ENCODE measurements at regions not wholly inside any gene's neighbourhood (a gene's known extent, or its start where the extent isn't known, plus 50 kb on each side); places are given as distances from the start of the nearest gene placed in this dataset.

GRCh38 chr18:78906066-78906465, 73.6 kb upstream of the SALL3 start:
- no peak for DNase-seq

- no peak for DNase-seq
These were observed 71.0 kb upstream of the SALL3 start for GRCh38 chr18:78908462-78909260.

GRCh38 chr18:78911751-78912283, 67.8 kb upstream of the SALL3 start:
- no peak for DNase-seq

- no peak for DNase-seq
These were observed 67.3 kb upstream of the SALL3 start for GRCh38 chr18:78912336-78912735.

- no peak for DNase-seq
These were observed 66.8 kb upstream of the SALL3 start for GRCh38 chr18:78912844-78913243.

GRCh38 chr18:78913395-78913794, 66.2 kb upstream of the SALL3 start:
- DNase-seq, result no peak

GRCh38 chr18:78913830-78914231, 65.8 kb upstream of the SALL3 start:
- no peak for DNase-seq

- no peak for DNase-seq
These were observed 65.2 kb upstream of the SALL3 start for GRCh38 chr18:78914249-78914935.

GRCh38 chr18:78915446-78916008, 64.1 kb upstream of the SALL3 start:
- DNase-seq, result no peak

GRCh38 chr18:78918707-78919106, 60.9 kb upstream of the SALL3 start:
- no peak for DNase-seq

GRCh38 chr18:78919956-78920355, 59.7 kb upstream of the SALL3 start:
- DNase-seq, result no peak

- DNase-seq, result no peak
These were observed 59.0 kb upstream of the SALL3 start for GRCh38 chr18:78920456-78921138.

GRCh38 chr18:78922856-78923255, 56.8 kb upstream of the SALL3 start:
- no peak for DNase-seq

GRCh38 chr18:78924301-78924700, 55.3 kb upstream of the SALL3 start:
- no peak for DNase-seq

- no peak for DNase-seq
These were observed 54.7 kb upstream of the SALL3 start for GRCh38 chr18:78924786-78925540.

GRCh38 chr18:78925557-78926242, 53.9 kb upstream of the SALL3 start:
- no peak for DNase-seq

- no peak for DNase-seq
These were observed 53.4 kb upstream of the SALL3 start for GRCh38 chr18:78926243-78926615.

GRCh38 chr18:78927156-78927555, 52.5 kb upstream of the SALL3 start:
- no peak for DNase-seq

- DNase-seq, result no peak
These were observed 52.0 kb upstream of the SALL3 start for GRCh38 chr18:78927616-78928015.

- no peak for DNase-seq
These were observed 51.5 kb upstream of the SALL3 start for GRCh38 chr18:78928076-78928475.

- DNase-seq, result no peak
These were observed 50.1 kb upstream of the SALL3 start for GRCh38 chr18:78929516-78929915.

All from stimulated activated CD4-positive, alpha-beta T cell treated with anti-CD3 and anti-CD28 coated beads, Interleukin-1b, Interleukin-23, amount 100 ng/mL, for 48 hours (primary cell).